OCI-LY3 (cell line): ENCODE measurements at regions not wholly inside any gene's neighbourhood (a gene's known extent, or its start where the extent isn't known, plus 50 kb on each side); places are given as distances from the start of the nearest gene placed in this dataset.

ENCODE experiments used
- EZH2phosphoT487 ChIP-seq: fragments of 200-600 bp; shearing (Covaris generic); IDR thresholded peaks from 2 replicates; pipeline ENCODE4 v1.6.1; 2018; ENCODE audit warnings: antibody characterized with exemption, mixed run types, low read depth
- TF ChIP-seq, protein P1 (sequence below): fragments of 200-600, 300-600 bp; sonication (generic); IDR thresholded peaks from 2 replicates; pipeline ENCODE4 v1.5.1; 2014; ENCODE audit warnings: antibody characterized with exemption, low read length, low read depth

DNA sequence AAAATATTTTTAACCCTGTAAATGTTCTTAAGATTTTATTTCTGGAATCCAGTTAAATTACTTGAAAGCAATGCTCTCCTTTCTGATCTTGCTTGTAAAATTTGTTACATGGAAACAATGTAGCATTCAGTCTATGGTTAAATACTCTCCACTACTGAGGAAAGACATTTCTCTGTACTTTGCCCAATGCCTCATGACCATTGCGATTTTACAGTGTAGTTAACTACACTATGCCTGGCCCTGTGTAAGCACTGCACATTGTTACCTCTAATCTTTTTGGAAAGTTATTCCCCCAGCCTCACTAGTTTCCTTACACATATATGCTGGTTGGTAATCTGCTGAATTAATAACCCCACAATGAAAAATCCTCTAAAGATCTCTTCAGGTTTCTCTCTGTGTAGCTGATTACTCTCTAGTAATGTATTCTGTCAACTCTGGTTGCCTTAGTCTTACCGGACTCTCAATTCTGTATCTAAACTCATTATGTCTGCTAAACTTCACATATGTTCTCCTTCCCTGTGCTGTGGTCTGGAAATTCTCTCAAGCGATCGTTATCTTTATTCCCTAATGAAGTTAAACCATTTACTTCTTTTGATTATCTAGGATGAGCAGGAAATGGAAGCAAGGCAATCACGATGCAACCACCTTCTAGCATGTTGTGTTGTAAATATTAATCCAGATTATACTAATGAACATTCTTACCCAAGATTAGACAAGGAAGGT lies 58.7 kb upstream of the TMEM106B start:
- TF ChIP-seq, protein P1, sequence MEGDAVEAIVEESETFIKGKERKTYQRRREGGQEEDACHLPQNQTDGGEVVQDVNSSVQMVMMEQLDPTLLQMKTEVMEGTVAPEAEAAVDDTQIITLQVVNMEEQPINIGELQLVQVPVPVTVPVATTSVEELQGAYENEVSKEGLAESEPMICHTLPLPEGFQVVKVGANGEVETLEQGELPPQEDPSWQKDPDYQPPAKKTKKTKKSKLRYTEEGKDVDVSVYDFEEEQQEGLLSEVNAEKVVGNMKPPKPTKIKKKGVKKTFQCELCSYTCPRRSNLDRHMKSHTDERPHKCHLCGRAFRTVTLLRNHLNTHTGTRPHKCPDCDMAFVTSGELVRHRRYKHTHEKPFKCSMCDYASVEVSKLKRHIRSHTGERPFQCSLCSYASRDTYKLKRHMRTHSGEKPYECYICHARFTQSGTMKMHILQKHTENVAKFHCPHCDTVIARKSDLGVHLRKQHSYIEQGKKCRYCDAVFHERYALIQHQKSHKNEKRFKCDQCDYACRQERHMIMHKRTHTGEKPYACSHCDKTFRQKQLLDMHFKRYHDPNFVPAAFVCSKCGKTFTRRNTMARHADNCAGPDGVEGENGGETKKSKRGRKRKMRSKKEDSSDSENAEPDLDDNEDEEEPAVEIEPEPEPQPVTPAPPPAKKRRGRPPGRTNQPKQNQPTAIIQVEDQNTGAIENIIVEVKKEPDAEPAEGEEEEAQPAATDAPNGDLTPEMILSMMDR = no peak
- TF ChIP-seq EZH2phosphoT487 = no peak
